GOT3 (cell line): ENCODE measurements at regions not wholly inside any gene's neighbourhood (a gene's known extent, or its start where the extent isn't known, plus 50 kb on each side); places are given as distances from the start of the nearest gene placed in this dataset.
"Not testable (repeated sequence)": the region's sequence is repeated elsewhere in the genome, so short reads cannot be mapped to it uniquely, and the experiment has no call there.

ENCODE experiments used
- DNase-seq: peaks from one replicate; lab custom pipeline; 2025; ENCODE audit warnings: mixed read lengths; lab: John Stamatoyannopoulos, UW

DNA sequence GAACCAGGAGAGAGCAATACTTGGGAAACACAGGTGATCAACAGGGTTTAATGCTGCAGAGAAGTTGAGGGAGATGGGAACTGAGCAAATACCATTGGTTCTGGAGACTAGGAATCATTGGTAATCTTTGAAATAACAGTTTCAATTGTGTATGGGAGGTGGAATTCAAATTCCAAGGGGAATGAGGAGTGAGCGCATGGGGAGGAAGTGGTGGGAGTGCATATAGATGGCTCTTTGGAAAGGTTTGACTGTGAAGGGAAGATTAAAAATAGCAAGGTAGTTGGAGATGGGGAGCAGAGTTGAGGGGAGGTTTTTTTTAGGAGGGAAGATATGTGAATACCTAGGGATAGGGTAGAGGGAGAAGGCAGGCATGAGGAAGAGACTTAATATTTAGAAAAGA lies 51.1 kb upstream of the ROPN1 start:
- no peak for DNase-seq

DNA sequence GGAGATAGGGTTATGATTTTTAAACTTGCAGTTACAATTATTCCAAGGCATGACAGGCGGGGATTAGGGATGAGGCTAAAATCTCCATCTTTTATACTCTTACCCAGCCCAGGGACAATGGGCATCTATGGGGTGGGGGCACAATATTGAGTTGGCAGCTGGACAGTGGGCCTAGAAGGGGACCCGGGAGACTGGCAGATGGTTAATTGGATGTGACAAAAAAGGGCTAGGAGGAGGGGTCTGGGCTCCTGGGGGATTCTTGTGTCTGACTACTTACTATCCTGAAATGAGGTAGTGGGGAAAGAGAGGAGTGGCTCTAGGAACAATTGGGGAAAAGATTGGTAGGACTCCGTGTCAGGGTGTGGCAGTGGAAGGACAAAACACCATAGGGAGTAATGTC lies 53.0 kb upstream of the ROPN1 start:
- no peak for DNase-seq

DNA sequence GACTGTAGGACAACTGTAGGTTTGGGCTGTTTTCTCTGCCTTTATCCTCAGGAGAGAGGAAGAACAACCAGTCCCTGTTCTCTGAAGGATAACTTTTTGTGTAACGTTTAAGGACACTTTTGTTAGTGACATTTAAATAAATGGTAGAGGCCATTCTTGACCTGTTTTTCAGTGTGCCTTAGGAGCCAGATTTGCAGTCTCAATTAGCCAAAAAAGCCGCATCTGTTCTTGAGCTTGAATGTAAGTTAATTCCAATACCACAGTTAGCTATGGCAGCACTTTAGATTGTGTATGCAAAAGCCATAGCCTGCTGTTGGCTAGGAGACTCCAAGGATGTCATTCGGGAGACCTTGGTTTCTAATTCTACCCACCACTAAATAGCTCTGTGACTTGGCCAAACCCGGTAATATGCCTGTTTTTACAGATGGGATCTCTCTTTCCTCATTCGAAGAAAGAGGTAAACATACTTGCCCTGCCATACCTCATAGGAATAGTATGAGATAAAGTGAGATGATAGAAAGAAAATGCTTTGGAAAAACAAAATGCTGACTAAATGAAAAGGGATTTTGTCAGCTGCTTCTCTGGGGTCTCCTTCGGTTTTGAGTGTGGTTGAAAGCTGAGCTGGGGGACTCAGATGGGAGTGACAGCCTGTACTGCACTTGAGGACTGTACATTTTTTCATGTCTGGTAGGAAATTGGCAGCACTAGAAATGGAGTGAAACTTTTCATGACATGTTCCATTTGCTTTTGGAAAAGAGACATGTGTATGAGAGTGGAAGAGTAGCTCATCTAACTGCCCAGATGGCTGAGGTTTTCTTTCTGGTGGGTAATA lies 57.3 kb upstream of the ROPN1 start:
- no peak for DNase-seq

DNA sequence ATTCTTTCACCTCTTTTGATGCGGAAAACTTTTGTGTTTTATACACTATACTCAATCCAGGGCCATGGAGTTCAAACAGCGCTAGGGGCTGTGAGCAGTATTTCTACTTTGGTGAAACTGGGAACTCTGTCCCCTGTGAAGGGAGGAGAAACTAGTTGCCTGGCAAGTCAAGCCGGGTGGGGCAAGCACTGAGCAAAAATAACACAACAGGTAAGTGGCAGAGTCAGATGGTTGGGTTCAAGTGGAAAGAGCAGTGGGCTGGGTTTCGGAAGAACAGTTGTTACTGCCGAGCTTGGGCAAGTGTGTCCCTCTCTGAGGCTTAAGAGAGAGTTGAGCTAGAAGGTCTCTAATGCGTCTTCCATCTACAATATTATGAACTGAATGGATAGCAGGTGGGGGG lies 59.7 kb upstream of the ROPN1 start:
- no peak for DNase-seq

DNA sequence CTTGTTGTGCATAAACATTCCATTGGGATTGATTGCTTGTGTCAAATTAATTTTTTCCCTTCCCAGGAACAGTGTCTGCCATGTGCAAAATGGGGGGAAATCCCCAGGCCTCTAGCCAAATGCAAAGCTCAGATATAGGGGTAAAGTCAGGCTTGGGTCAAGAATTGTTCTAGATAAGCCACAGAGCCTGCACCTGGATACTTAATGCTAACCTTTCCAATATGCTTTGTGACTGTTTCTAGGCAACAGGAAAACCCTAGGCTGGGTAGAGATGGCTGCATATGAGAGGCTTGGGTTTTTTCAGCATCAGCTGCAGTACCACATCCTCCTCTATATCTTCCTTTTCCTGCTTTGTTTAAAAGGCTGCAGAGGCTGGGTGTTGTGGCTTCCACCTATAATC lies 61.9 kb upstream of the ROPN1 start:
- no peak for DNase-seq

DNA sequence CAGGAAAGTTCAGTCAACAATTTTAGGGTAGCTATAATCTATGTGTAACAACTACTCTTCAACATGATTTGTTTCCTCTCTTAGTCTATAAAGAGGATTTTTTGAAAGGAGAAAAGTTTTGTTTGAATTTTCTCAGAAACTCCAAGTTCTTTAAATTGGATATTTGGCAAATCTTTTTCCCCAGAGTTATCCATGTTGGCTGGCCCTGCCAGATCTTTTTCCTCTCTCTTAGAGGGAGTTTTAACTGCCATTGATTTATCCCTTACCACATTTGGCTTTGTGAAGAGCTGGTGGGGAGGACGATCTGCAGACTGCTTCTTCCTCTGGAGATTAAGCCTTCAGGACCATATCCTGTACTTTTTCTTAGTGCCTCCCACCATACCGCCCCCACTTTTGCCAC lies 64.9 kb upstream of the ROPN1 start:
- DNase-seq, result no peak

DNA sequence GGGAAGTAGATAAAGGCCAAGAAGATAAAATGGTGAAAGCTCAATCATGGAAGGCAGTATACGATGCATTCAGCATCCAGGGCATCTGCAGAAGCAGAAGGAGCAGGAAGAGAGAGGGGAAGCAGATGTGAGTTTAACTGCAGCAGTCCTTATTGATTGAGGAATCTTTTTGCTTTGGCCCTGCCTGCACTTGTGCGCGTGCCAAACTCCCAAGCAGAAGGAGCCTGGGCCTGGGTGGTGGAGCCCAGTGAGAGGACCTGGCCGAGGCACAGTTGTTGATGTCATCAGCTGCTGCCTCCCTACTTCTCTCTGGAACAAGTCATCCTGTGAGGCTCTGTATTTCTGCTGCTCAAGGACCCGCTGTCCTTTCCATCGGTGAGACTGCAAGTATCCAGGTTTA lies 65.5 kb upstream of the ROPN1 start:
- no peak for DNase-seq

DNA sequence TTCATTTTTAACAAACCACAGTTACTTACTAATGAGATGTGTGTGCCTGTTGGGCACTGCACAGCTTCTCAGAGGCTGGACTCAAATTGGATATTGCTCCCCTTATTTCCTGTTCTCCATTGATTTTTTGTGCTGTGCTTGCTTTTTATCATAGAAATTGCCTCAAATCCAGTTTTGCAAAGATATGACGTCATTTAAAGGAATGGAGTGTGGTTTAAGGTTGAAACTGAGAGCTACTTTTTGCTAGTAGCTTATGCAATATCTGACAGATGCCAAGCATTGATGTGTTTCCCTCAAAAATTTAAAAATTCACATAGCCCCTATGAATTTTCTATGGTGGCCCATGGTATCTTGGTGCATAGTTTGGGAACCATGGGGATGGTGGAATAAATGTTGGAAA lies 67.7 kb upstream of the ROPN1 start:
- no peak for DNase-seq

DNA sequence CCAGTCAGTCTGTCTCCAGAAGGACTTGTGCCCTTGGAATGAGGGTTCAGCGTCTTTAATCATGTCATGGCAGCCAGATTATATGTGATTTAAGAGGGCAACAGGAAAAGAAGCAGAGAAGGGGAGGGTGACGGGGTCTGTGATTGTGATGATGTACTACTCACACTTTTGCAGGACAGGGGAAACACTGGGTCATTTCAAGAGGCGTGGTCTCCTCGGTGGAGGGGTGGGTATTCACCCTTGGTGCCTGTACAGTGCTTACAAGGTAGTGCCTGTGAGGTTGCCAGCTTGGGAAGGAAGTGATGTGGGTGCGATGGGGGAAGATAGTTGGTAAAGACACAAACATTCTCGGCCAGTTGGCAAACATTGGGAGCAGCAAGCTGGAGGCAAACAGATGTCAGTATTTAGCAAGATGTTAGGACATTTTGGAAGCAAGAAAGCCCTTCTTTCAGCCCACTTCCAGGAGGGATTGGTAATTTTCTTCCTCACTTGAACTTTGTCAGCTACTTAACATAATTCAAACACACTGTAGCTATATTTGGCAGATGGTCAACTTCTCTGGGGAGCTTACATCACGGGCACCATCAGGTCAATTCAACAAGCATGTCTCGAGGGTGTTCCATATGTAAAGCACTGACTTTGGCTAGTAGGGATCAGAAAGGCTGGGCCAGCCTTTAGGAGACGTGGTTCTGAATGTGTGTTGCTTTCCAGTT lies 71.4 kb upstream of the ROPN1 start:
- no peak for DNase-seq

DNA sequence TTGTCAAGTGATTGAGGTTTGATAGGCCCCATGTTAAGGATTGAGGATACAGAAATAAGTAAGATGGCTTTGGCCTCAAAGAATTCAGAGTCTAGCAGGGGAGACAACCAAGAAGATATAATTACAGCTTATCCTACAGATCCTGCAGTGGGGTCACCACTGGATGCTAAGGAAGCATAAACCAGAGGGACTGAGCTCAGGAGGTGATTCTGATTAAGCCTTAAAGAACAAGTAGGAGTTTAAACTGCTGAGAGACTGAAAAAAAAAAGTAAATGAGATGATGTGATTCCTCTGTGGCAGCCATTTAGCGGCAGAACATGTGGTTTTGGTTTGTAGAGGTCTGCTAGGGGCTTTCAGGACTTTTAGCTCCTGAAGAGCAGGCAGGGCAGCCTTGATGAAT lies 72.1 kb upstream of the ROPN1 start:
- DNase-seq, result no peak

DNA sequence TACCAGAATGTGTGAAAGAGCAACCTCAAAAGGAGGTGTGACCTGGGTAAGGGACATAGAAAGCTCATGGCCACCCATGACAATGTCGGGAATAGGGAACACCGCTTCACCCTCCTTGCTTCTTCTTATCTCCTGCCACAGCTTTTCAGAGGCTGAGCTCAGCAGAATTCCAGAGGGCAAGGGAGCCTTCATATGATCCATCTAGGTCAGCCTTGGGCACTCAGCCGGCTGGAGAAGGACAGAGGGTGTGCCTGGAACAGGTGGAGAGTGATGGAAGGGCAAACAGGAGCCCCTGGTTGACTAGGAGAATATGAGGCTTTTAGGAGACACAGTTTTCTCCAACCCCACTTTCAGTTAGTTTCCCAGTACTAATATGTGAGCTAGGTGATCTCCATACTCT lies 74.6 kb upstream of the ROPN1 start:
- not testable (repeated sequence) for DNase-seq

DNA sequence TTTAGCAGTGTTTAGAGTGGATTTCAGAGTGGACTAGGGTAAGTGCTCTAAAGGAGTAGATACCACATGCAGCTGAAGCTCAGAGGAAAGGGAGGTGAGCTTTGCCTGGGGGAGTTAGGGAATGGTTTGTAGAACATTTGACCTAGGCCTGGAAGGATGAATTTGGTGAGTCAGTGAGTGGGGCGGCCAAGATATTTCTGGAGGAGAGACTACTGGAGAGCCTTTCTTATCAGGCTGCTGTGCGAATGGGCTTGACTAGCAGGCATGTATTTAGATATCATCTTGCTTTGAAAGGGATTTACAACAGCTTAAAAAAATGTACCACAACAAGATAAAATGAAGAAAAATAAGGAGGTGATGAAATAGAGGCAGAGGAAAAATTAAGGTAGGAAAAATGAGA lies 77.8 kb upstream of the ROPN1 start:
- not testable (repeated sequence) for DNase-seq

DNA sequence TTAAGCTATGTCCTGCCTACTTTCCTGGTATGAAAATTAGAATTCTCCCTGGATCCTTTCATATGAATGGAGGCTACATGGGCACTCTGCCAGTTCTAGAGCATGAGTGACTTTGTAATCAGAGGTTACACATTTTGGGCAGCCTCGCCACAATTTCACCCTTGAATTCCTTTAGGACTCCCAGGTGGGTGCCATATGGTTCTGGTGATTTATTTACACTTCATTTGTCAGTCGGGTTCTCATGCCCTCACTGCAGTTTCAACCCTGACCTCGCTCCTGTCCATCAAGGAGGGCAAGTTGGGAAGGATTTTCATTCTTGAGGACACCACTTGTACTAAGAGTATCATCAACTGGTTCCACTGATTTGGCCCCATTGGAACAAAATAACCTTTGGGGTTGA lies 83.2 kb upstream of the ROPN1 start:
- DNase-seq, result not testable (repeated sequence)

DNA sequence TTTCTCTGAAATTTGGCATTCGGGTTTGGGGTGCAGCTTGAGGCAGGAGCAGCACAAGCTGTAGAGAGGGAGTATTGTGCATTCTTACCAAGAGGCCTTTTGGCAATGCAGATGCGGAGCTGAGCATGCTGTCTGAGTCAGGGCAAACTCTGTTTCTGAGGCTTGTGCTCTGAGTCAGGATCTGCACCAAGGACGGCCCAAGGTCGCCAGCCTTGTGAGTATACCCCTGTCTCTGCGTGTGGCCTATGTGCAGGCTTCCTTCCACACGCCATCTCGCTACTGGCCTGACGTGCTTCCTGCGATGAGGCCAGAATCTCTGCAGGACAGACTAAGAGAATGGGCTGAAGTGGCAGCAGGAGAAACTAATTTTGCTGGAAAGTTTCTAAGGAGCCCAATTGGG lies 83.8 kb upstream of the ROPN1 start:
- DNase-seq, result no peak

DNA sequence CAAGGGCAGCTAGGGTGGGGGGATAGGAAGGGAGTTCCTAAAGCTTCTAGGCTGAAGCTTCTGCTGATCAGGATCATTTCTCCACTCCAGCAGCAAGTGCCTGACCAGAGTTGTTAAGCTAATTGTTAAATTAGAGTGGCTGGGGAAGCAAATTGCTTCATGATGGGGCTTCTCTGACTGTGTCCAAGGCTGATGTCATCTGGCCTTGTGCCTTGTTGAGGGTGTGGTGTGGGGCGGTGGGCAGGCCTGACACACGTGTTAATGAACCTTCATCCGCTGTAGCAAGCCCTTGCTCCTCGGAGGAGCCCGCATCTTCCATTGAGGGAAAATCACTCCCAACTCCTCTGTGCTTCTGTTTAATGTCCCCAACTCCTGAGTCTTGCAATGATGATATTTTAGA lies 84.3 kb upstream of the ROPN1 start:
- DNase-seq, result no peak

DNA sequence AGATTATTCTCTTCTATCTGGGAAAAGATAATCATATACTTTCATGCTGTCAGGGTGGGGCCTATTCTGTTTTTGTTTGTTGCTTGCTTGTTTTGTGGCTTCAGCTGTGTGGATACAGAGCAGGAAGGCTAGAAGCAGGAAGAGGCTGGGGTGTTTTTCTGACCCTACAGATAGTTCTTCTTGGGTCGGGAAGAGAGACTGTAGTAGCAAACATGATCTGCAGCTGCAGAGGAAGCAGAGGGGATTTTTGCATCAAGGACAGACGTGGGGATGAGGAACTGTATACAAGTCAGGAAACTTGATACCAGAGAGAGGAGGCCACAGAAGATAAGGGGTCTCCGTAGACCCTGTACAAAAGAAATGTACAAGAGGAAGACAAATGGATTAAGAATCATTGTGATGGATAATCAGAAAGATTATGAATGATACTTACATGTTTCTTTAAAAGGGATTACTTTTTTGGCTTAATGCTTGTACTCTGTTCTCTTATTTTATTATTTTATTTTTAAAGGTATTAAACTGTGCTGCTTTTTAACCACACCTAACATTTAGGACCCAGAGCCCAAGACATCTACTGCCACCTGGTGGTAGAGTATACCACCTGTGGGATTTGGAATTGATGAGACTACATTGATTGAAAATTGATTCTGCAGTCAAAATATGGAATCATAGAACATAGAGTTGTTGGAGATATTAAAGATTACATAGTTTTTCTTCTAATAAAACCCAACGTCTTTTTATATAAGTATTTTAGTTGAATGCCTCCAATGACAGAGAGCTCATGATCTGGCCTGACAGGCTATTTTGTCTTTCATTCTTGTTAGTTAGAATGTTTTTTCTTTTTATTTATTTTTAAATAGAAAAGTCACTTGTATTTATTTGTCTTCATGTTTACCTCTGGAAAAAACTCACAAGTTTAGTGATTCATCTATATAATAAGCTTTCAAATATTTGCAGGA lies 87.3 kb upstream of the ROPN1 start:
- no peak for DNase-seq

DNA sequence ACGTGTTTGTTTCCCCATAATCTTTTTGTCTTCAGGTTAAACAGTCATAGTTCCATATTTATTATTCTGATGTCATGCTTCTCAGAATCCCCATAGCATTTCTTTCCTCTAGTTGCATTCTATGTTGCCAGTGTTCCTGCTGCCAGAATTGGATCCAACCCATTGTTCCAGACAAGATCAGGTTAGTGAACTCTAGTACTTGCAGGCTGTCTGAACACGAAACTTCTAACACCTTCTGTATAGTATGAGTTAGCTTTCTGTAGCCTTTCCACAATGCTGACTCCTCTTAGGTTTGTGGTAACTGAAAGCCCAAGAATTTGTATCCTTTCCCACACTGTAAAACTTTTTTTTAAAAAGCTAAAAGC lies 88.0 kb upstream of the ROPN1 start:
- no peak for DNase-seq

DNA sequence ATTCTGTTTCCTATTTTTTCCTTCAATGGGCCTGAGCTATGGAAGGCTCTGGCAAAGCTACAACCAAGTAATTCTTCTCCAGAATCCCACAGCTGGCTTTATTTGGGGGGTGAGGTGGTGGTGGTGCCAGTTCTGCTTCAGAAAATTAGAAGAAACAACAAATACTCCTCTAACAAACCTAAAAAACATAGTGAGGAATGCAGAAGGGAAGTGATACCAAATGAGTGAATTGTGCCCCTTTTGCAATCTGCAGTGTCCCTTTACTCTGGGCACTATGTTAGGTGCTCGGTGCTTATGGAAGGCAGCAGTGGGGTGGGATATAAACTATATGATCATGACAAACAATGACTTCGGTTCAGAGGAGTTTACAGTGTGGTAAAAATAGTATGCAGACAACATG lies 90.4 kb upstream of the ROPN1 start:
- DNase-seq, result no peak

DNA sequence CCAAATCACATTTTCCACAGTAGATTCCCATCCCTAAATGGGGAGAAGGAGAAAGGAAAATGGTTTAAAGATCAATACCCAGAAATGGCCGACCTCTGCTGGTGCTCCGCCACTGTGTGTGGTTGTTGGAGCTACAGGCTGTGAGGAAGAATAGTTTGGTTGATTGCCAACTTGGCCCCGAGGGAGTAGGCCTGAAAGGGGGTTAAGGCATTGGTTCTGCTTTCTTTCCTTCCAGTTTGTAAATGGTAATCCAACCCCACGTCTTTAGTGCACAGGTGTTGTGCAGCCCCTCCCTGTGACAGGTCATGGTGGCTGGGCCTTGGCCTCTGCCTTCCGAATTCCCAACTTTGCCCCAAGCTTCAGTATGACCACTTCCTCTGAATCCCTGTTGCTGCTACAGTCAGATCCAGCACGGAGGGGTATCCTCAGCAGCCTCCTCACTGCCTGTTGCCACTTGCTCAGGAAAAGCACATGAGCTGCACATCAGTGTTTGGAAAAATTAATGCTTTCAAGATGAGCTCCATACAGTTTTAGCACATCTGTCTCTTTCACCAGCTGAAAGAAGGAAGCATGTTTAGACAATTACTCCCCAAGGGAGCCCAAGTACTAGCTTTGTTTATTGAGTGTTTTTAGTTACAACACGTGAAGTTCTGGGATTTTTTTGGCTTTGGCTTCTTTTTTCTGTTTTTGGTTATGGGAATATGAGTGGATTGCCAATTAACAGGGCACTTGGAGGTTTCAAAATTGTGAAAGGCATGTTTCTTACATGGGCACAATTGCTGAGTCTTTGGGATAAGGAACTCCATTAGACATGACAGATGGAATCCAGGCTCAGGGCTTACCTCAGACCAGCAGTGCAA lies 92.3 kb upstream of the ROPN1 start:
- no peak for DNase-seq

DNA sequence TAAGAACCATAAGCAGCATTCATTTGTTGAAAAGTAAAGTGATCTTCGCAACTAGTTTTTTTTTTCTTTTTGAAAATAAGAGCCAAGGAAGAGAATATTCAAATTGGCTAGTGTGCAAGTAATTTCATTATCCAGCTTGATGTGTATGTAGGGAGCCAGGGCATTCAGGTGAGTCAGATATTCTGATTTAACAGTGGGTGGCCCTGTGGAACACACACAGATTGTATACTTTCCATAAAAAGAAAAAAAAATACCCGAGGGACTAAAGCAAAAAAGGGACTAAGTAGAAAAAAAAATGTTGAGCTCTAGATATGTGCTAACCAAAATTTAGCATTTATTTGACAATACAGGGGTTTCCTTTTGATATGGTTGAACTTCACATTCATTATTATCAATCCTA lies 96.9 kb upstream of the ROPN1 start:
- DNase-seq, result no peak

DNA sequence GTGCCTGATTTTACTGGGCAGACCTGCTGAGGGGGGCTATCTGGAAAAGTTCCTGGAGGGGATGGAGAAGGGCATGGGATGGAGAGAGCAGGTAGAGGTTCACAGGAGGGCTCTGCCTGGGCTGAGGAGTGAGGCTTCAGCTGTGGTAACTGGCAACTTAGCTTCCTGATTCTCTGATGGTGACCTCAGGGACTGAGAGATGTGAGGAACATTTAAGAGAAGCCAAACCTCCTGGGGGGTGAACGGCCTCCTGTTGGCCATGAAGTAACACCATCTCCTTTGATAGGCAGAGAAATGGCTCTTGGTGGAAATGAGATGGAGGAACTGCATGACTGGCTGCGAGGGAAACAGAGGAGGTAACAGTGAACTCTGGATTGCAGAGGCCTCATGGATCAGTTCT lies 97.3 kb upstream of the ROPN1 start:
- no peak for DNase-seq

DNA sequence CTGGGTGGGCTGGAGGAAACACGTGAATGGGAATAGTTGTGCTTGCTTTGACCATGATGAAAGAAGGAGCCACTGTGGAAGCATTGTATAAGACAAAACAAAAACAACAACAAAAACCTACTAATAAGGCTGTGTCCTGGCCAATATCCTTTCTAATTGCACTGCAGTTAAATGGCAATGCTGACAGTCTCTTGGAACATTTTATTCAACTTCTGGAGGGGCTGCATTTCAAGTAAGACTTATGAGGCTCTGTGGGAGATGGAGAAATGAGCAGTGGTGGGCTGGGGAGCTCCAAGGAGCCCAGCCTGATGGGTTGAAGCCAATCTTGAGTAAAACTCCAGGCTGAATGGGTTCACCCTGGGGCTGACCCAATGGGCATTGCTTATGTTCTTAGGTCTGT lies 99.8 kb upstream of the ROPN1 start:
- no peak for DNase-seq
